GM23338 (cell line): ENCODE measurements at regions not wholly inside any gene's neighbourhood (a gene's known extent, or its start where the extent isn't known, plus 50 kb on each side); places are given as distances from the start of the nearest gene placed in this dataset.

Source experiments
- ATAC-seq: fragments of 200-7000 bp; cut with Tn5 transposase; 3 replicates; pipeline ENCODE4 v1.9.1; 2020
- DNase-seq: peaks from one replicate; pipeline ENCODE4 v3.0.0-alpha.2; 2015; ENCODE audit warnings: low spot score
- H2AFZ ChIP-seq: fragments of 200-600 bp; sonication (generic); 2 replicates; pipeline ENCODE4 v1.8.0; 2016; ENCODE audit warnings: antibody characterized with exemption, mild to moderate bottlenecking, moderate library complexity
- H3F3A ChIP-seq: fragments of 200-600 bp; sonication (generic); replicated peaks from 2 replicates; pipeline ENCODE4 v1.8.0; 2017; ENCODE audit warnings: antibody characterized with exemption, mixed run types, low read depth
- H3K27ac ChIP-seq: fragments of 200-600 bp; sonication (generic); 2 replicates; pipeline ENCODE4 v1.6.1; 2016; ENCODE audit warnings: low read depth
- H3K27me3 ChIP-seq: fragments of 200-600 bp; sonication (generic); 2 replicates; pipeline ENCODE4 v1.8.0; 2016; ENCODE audit warnings: mild to moderate bottlenecking, mixed run types, moderate library complexity; ENCODE audit not compliant: insufficient read depth
- H3K36me3 ChIP-seq: fragments of 200-600 bp; sonication (generic); 2 replicates; pipeline ENCODE4 v1.8.0; 2016; ENCODE audit warnings: mild to moderate bottlenecking; ENCODE audit not compliant: insufficient read depth
- H3K4me1 ChIP-seq: fragments of 200-600 bp; sonication (generic); 2 replicates; pipeline ENCODE4 v1.8.0; 2016; ENCODE audit warnings: mild to moderate bottlenecking, moderate library complexity; ENCODE audit not compliant: insufficient read depth
- H3K4me2 ChIP-seq: fragments of 200-600 bp; sonication (generic); 2 replicates; pipeline ENCODE4 v1.7.1; 2017; ENCODE audit warnings: mixed run types
- H3K4me3 ChIP-seq: fragments of 200-600 bp; sonication (generic); 2 replicates; pipeline ENCODE4 v1.6.1; 2016; ENCODE audit warnings: mixed run types
- H3K79me2 ChIP-seq: fragments of 200-600 bp; sonication (generic); replicated peaks from 2 replicates; pipeline ENCODE4 v1.8.0; 2017; ENCODE audit warnings: mild to moderate bottlenecking; ENCODE audit not compliant: insufficient read depth
- H3K9me2 ChIP-seq: fragments of 200-600 bp; sonication (generic); 2 replicates; pipeline ENCODE4 v1.8.0; 2017; ENCODE audit not compliant: insufficient read depth
- H4K20me1 ChIP-seq: fragments of 200-600 bp; sonication (generic); replicated peaks from 2 replicates; pipeline ENCODE4 v1.8.0; 2017; ENCODE audit warnings: mild to moderate bottlenecking; ENCODE audit not compliant: insufficient read depth
- H3K27ac Mint-ChIP-seq: 2 replicates; pipeline ENCODE4 v1.8.0; 2020; ENCODE audit warnings: inconsistent platforms, mild to moderate bottlenecking, moderate library complexity, mixed read lengths
- H3K27me3 Mint-ChIP-seq: 3 replicates; pipeline ENCODE4 v1.8.0; 2022; ENCODE audit warnings: low read depth, mild to moderate bottlenecking, moderate library complexity, mixed read lengths, inconsistent platforms; ENCODE audit not compliant: insufficient read depth, poor library complexity
- H3K36me3 Mint-ChIP-seq: 3 replicates; pipeline ENCODE4 v1.8.0; 2021; ENCODE audit warnings: low read depth, mild to moderate bottlenecking, inconsistent platforms, moderate library complexity, mixed read lengths
- H3K4me1 Mint-ChIP-seq: 3 replicates; pipeline ENCODE4 v1.8.0; 2020; ENCODE audit warnings: mild to moderate bottlenecking, inconsistent platforms, mixed read lengths
- H3K4me3 Mint-ChIP-seq: 3 replicates; pipeline ENCODE4 v1.8.0; 2021; ENCODE audit warnings: moderate library complexity, mild to moderate bottlenecking, inconsistent platforms, mixed read lengths
- H3K9me3 Mint-ChIP-seq: 3 replicates; pipeline ENCODE4 v1.8.0; 2020; ENCODE audit warnings: moderate library complexity, mild to moderate bottlenecking, inconsistent platforms, mixed read lengths
- CREB1 ChIP-seq: fragments of 250-450 bp; sonication (Bioruptor Pico); IDR thresholded peaks from 2 replicates; pipeline ENCODE4 v1.5.0; 2020; ENCODE audit warnings: low read depth, mild to moderate bottlenecking, moderate library complexity
- CTCF ChIP-seq, 2 experiments: fragments of 200-600 bp in 1 of 2; sonication (generic) in 1 of 2; conservative IDR thresholded peaks; 2 replicates each; pipeline versions ENCODE4 v1.5.1 to v1.6.1; 2016 to 2017; ENCODE audit warnings: antibody characterized with exemption in 2 of 2, low read depth in 2 of 2, mild to moderate bottlenecking in 2 of 2, moderate library complexity in 1 of 2
- EZH2 ChIP-seq: fragments of 200-600 bp; sonication (generic); IDR thresholded peaks from one replicate; pipeline ENCODE4 v1.8.0; 2017; ENCODE audit warnings: antibody characterized with exemption, mild to moderate bottlenecking, low read depth; ENCODE audit not compliant: unreplicated experiment
- EZH2phosphoT487 ChIP-seq: fragments of 200-600 bp; sonication (generic); IDR thresholded peaks from one replicate; pipeline ENCODE4 v1.8.1; 2018; ENCODE audit warnings: antibody characterized with exemption; ENCODE audit not compliant: unreplicated experiment
- JUNB ChIP-seq: IDR thresholded peaks from one replicate; pipeline ENCODE4 v1.6.1; 2016; ENCODE audit warnings: antibody characterized with exemption; ENCODE audit not compliant: unreplicated experiment
- NANOG ChIP-seq: IDR thresholded peaks from 2 replicates; pipeline ENCODE4 v1.6.1; 2016; ENCODE audit warnings: antibody characterized with exemption, borderline replicate concordance
- POLR2AphosphoS5 ChIP-seq: IDR thresholded peaks from 2 replicates; pipeline ENCODE4 v1.6.1; 2016; ENCODE audit warnings: antibody characterized with exemption, low read depth
- REST ChIP-seq: IDR thresholded peaks from one replicate; pipeline ENCODE4 v1.6.1; 2018; ENCODE audit warnings: antibody characterized with exemption; ENCODE audit not compliant: unreplicated experiment
- STAT1 ChIP-seq: IDR thresholded peaks from one replicate; pipeline ENCODE4 v1.6.1; 2016; ENCODE audit warnings: antibody characterized with exemption; ENCODE audit not compliant: unreplicated experiment
- ZNF114 ChIP-seq: fragments of 250-450 bp; sonication (Bioruptor Pico); IDR thresholded peaks from 2 replicates; pipeline ENCODE4 v1.5.0; 2020; ENCODE audit warnings: mild to moderate bottlenecking, moderate library complexity
- ZNF331 ChIP-seq: fragments of 250-450 bp; sonication (Bioruptor Pico); IDR thresholded peaks from 2 replicates; pipeline ENCODE4 v1.5.0; 2020; ENCODE audit warnings: low read depth, mild to moderate bottlenecking, moderate library complexity
- ZNF462 ChIP-seq: fragments of 250-450 bp; sonication (Bioruptor Pico); IDR thresholded peaks from 2 replicates; pipeline ENCODE4 v1.5.0; 2020; ENCODE audit warnings: mild to moderate bottlenecking, moderate library complexity

- no peak overlapping the region for H3K27ac Mint-ChIP-seq
- Histone ChIP-seq H3K27me3 (no peaks in the 10 kb centered on the region), H3K4me2 (no peak overlapping the region), H3K27ac (no peak overlapping the region), H3K36me3 (no peaks in the 10 kb centered on the region), H3K9me2 (0 out of 2 replicates have a peak, but pooled peaks cover 3% of the 10 kb centered on the region), H2AFZ (peak overlapping the region; percentile 12; the same call in 1 of the 2 replicates), H3F3A (no peaks in the 10 kb centered on the region), H4K20me1 (no peaks in the 10 kb centered on the region), H3K4me1 (peaks cover 22% of the 10 kb centered on the region), H3K79me2 (no peaks in the 10 kb centered on the region), H3K4me3 (no peak overlapping the region)
- H3K9me3 Mint-ChIP-seq, result no peaks in the 10 kb centered on the region
- ATAC-seq (no peak), DNase-seq (no peak)
- no peaks in the 10 kb centered on the region for H3K36me3 Mint-ChIP-seq
- H3K27me3 Mint-ChIP-seq, result peaks cover 1% of the 10 kb centered on the region
- no peak overlapping the region for H3K4me3 Mint-ChIP-seq
- H3K4me1 Mint-ChIP-seq, result peaks cover 31% of the 10 kb centered on the region
- TF ChIP-seq EZH2phosphoT487, result no peak
- no peak for TF ChIP-seq JUNB
- TF ChIP-seq POLR2AphosphoS5, result no peak
- TF ChIP-seq REST, result no peak
- TF ChIP-seq ZNF114 (CRISPR knock-in tag), result no peak
- no peak for TF ChIP-seq ZNF331 (CRISPR knock-in tag)
- TF ChIP-seq ZNF462, result no peak
- TF ChIP-seq NANOG, result no peak
- no peak for TF ChIP-seq EZH2
- no peak for TF ChIP-seq CTCF (conservative IDR thresholded peaks at IDR 0.05; ENCODE audit: low read depth in 2 of 2)
- no peak for TF ChIP-seq CREB1 (CRISPR knock-in tag)
- no peak for TF ChIP-seq STAT1
These were observed 180.0 kb upstream of the DMAC1 start for GRCh38 chr9:7979611-7980010.
